ENCODE measurements at regions not wholly inside any gene's neighbourhood (a gene's known extent, or its start where the extent isn't known, plus 50 kb on each side); places are given as distances from the start of the nearest gene placed in this dataset.

DNA sequence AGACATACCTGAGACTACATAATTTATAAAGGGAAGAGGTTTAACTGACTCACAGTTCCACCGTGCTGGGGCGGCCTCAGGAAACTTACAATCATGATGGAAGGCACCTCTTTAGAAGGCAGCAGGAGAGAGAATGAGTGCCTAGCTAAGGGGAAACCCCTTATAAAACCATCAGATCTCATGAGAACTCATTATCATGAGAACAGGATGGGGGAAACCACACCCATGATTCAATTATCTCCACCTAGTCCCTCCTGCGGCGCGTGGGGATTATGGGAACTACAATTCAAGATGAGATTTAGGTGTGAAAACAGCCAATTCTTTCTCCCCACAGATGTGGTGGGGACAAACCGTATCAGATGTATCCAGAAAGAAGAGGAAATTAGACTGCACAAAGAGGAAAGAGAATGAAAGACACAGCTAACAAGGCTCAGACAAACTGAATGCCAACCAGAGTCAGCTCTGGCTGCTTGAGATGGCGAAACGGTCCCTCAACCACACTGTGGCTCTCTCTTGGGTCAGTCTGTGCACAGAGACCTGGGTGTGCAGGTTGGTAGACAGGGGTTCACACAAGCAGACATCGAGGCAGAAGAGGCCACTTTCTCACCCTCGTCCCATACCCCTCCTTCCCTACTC is 375.6 kb downstream of the SFMBT2 start:
- H3K27ac ChIP-seq: no peak overlapping the region
- no peak for TF ChIP-seq ZFX (IDR thresholded peaks at IDR 0.05; ENCODE audit: borderline replicate concordance)
- TF ChIP-seq, protein P1, sequence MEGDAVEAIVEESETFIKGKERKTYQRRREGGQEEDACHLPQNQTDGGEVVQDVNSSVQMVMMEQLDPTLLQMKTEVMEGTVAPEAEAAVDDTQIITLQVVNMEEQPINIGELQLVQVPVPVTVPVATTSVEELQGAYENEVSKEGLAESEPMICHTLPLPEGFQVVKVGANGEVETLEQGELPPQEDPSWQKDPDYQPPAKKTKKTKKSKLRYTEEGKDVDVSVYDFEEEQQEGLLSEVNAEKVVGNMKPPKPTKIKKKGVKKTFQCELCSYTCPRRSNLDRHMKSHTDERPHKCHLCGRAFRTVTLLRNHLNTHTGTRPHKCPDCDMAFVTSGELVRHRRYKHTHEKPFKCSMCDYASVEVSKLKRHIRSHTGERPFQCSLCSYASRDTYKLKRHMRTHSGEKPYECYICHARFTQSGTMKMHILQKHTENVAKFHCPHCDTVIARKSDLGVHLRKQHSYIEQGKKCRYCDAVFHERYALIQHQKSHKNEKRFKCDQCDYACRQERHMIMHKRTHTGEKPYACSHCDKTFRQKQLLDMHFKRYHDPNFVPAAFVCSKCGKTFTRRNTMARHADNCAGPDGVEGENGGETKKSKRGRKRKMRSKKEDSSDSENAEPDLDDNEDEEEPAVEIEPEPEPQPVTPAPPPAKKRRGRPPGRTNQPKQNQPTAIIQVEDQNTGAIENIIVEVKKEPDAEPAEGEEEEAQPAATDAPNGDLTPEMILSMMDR (IDR thresholded peaks at IDR 0.05): no peak

DNA sequence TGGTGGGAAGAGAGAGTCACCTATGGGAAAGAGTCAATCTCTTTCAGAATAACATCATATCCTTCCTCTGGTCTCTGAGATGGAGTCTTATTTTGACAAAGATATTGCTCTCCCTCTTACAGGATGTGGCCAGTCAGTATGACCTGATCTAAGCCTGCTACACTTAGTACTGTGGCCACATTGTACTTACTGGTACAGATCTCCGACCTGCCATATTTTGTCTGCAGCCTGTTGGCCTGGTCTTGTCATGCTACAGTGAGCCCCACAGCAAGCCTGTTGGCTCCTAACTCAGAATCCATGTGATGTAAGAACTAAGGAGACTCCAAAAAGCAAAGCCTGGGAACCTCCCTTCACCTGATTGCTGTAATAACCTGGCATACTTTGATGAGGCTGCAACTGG is 377.8 kb downstream of the SFMBT2 start:
- no peak overlapping the region for H3K27ac ChIP-seq
- no peak for TF ChIP-seq ZFX (IDR thresholded peaks at IDR 0.05; ENCODE audit: borderline replicate concordance)
- TF ChIP-seq, protein P1 (IDR thresholded peaks at IDR 0.05): no peak

DNA sequence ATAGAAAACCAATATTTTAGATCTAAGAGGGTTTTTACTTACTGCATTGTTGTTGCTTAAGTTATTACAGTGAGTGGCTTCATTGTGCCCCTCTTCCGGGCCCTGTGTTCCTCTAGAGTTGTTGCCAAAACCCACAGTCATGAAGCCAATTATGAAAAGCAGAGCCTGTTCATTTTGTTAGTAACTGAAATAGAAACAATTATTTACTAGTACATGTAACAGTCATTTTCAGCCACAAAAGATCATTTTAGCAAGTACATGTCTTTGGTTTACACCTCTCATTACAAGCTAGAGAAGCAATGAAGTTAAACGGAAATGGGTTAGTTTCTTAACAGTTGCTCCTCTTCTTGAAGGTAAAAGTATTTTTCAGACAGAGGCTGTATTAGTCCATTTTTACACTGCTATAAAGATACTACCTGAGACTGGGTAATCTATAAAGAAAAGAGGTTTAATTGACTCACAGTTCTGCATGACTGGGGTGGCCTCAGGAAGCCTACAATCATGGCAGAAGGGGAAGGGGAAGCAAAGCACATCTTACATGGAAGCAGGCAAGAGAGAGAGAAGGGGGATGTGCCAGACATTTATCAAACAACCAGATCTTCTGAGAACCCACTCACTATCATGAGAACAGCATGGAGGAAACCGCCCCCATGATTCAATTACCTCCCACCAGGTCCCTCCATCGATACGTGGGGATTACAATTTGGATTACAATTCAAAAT is 380.5 kb downstream of the SFMBT2 start:
- H3K27ac ChIP-seq: no peak overlapping the region
- TF ChIP-seq, protein P1 (IDR thresholded peaks at IDR 0.05): no peak
- TF ChIP-seq ZFX (IDR thresholded peaks at IDR 0.05; ENCODE audit: borderline replicate concordance): no peak

DNA sequence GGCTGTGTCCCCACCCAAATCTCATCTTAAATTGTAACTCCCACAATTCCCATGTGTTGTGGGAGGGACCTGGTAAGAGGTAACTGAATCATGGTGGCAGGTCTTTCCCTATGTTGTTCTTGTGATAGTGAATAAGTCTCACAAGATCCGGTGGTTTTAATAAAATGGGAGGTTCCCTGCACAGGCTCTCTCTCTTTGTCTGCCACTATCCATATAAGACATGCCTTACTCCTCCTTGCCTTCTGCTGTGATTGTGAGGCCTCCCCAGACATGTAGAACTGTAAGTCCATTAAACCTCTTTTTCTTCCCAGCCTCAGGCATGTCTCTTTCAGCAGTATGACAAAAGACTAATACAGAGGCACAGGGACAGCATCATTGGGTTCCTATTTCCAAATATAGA is 381.2 kb downstream of the SFMBT2 start:
- no peak overlapping the region for H3K27ac ChIP-seq

DNA sequence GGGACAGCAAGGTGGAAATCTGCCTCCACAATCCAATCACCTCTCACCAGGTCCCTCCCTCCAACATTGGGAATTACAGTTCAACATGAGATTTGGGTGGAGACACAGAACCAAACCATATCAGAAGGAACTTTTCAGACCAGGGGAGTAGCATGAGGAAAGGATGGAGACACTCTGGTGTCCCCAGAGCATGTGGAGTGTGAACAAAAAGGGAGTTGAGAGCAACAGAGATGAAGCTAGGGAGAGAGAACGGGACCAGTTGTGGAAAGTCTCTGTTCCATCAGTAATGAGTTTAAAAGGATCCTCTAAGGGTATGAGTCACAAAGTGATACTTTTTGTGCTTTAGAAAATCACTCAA is 382.0 kb downstream of the SFMBT2 start:
- no peak overlapping the region for H3K27ac ChIP-seq
- TF ChIP-seq ZFX (IDR thresholded peaks at IDR 0.05; ENCODE audit: borderline replicate concordance): no peak
- TF ChIP-seq, protein P1 (IDR thresholded peaks at IDR 0.05): no peak

More for the DNA sequence above, 381.2 kb downstream of the SFMBT2 start:
- TF ChIP-seq, protein P1 (IDR thresholded peaks at IDR 0.05): no peak
- TF ChIP-seq ZFX (IDR thresholded peaks at IDR 0.05; ENCODE audit: borderline replicate concordance): no peak

DNA sequence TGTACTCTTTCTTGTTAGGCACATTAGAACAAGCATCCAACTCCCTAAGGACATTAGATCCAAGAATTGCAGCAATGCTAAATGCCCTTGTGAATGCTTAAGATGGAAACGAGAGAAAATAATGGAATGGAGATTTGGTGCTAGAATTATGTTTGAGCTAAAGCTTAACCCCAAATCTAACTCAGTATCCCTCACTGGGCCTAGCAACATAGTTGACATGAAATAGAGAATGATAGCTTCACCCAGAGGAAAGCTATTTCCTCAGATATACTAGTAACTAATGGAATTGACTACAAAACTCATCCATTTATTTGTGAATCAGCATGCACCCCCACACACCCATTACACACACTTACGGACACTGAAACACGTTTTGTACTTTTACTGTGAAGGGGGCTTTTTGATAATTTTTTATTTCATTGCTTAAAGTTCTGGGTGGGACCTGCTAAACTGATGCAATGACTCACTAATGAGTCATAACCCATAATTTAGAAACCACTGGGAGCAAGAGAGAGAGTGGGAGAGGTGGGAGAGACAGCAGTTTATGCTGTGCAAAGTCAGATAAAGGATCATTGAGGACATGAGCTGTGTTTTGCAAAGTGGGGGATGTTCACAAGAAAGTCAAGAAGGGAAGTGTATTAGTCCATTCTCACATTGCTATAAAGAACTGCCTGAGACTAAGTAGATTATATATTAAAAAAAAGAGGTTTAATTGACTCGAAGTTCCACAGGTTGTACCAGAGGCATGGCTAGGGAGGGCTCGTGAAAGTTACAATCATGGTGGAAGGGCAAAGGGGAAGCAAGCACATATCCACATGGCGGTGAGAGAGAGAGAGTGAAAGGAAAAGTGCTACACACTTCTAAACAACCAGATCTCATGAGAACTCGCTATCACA is 382.7 kb downstream of the SFMBT2 start:
- H3K27ac ChIP-seq: no peak overlapping the region
- no peak for TF ChIP-seq ZFX (IDR thresholded peaks at IDR 0.05; ENCODE audit: borderline replicate concordance)
- TF ChIP-seq, protein P1 (IDR thresholded peaks at IDR 0.05): no peak
